CMK (cell line): ENCODE measurements at regions not wholly inside any gene's neighbourhood (a gene's known extent, or its start where the extent isn't known, plus 50 kb on each side); places are given as distances from the start of the nearest gene placed in this dataset.

ENCODE experiments used
- DNase-seq: peaks from one replicate; pipeline ENCODE4 v3.0.0-alpha.2; 2010; ENCODE audit warnings: low read depth

- DNase-seq, result no peak
Observed at GRCh38 chr3:176932433-176932832, 264.8 kb downstream of the TBL1XR1 start.

GRCh38 chr3:176931991-176932390 is 265.3 kb downstream of the TBL1XR1 start:
- DNase-seq, result no peak

- no peak for DNase-seq
Observed at GRCh38 chr3:176930942-176931341, 266.3 kb downstream of the TBL1XR1 start.

- no peak for DNase-seq
Observed at GRCh38 chr3:176928582-176928931, 268.7 kb downstream of the TBL1XR1 start.

- no peak for DNase-seq
Observed at GRCh38 chr3:176927706-176928581, 269.3 kb downstream of the TBL1XR1 start.

- DNase-seq, result no peak
Observed at GRCh38 chr3:176927280-176927679, 270.0 kb downstream of the TBL1XR1 start.

GRCh38 chr3:176926688-176927087 is 270.6 kb downstream of the TBL1XR1 start:
- no peak for DNase-seq

GRCh38 chr3:176926034-176926433 is 271.2 kb downstream of the TBL1XR1 start:
- no peak for DNase-seq

- DNase-seq, result no peak
Observed at GRCh38 chr3:176920766-176921160, 276.5 kb downstream of the TBL1XR1 start.

- DNase-seq, result no peak
Observed at GRCh38 chr3:176919836-176920765, 277.2 kb downstream of the TBL1XR1 start.

- no peak for DNase-seq
Observed at GRCh38 chr3:176916777-176917176, 280.5 kb downstream of the TBL1XR1 start.

- DNase-seq, result no peak
Observed at GRCh38 chr3:176914764-176915163, 282.5 kb downstream of the TBL1XR1 start.

GRCh38 chr3:176911579-176911978 is 285.7 kb downstream of the TBL1XR1 start:
- DNase-seq, result no peak

GRCh38 chr3:176909044-176909443 is 288.2 kb downstream of the TBL1XR1 start:
- DNase-seq, result no peak

GRCh38 chr3:176906046-176906905 is 291.0 kb downstream of the TBL1XR1 start:
- no peak for DNase-seq

- no peak for DNase-seq
Observed at GRCh38 chr3:176905331-176905730, 292.0 kb downstream of the TBL1XR1 start.

- DNase-seq, result no peak
Observed at GRCh38 chr3:176904506-176904905, 292.8 kb downstream of the TBL1XR1 start.

- DNase-seq, result no peak
Observed at GRCh38 chr3:176896640-176897039, 300.6 kb downstream of the TBL1XR1 start.

GRCh38 chr3:176896165-176896564 is 301.1 kb downstream of the TBL1XR1 start:
- no peak for DNase-seq

- DNase-seq, result no peak
Observed at GRCh38 chr3:176879710-176880109, 317.6 kb downstream of the TBL1XR1 start.

GRCh38 chr3:176873261-176873660 is 324.0 kb downstream of the TBL1XR1 start:
- no peak for DNase-seq

- no peak for DNase-seq
Observed at GRCh38 chr3:176872771-176873209, 324.5 kb downstream of the TBL1XR1 start.
